ENCODE measurements at regions not wholly inside any gene's neighbourhood (a gene's known extent, or its start where the extent isn't known, plus 50 kb on each side); places are given as distances from the start of the nearest gene placed in this dataset.
"Not testable (repeated sequence)": the region's sequence is repeated elsewhere in the genome, so short reads cannot be mapped to it uniquely, and the experiment has no call there.

DNA sequence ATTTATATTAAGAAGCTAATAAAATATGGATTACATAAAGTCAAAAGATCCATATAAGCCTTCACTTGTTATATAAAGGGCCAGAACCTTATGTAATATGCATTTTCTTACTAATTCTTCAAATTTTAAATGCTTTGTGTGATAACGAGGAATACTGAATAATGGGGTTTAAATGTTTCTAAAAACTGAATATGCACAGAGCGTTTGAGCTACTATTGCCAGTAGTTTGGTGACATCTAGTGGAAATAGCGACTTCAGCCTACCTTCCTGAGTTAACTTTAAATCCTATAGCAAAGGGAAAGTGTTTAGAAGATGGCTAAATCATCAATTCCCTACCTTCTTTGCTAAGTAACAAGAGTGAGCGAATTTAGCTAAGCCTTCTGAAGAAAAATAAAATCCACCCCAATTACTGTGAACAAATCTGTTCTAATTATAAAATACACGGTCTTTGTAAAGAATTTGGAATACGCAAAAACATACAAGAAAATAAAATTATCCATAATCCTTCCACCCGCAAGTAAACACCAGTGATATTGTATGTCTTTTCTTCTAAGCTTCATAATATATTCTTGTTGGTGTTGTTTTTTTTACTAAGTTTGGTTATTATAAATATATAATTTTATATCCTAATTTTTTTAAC lies 115.5 kb upstream of the G2E3 start:
- DNase-seq (ENCODE audit: low spot score), result no peak

DNA sequence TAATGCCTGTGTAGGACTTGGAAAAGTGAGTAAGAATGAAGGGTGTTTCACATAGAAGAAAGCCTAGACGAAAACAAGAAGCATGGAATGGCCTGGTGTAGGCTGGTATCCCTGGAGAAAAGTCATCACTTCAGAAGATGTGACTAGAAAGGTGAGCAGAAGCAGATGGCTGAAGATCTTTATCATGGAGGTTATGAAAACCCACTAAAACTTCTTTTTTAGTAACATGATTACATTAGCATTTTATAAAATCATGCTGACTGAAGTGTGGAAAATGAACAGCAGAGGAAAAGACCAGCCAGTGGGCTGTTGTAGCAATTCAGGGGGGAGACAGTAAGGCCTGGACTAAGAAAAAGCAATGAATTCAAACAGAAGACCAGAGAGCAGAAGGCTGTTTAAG lies 114.5 kb upstream of the G2E3 start:
- DNase-seq (ENCODE audit: low spot score), result no peak

DNA sequence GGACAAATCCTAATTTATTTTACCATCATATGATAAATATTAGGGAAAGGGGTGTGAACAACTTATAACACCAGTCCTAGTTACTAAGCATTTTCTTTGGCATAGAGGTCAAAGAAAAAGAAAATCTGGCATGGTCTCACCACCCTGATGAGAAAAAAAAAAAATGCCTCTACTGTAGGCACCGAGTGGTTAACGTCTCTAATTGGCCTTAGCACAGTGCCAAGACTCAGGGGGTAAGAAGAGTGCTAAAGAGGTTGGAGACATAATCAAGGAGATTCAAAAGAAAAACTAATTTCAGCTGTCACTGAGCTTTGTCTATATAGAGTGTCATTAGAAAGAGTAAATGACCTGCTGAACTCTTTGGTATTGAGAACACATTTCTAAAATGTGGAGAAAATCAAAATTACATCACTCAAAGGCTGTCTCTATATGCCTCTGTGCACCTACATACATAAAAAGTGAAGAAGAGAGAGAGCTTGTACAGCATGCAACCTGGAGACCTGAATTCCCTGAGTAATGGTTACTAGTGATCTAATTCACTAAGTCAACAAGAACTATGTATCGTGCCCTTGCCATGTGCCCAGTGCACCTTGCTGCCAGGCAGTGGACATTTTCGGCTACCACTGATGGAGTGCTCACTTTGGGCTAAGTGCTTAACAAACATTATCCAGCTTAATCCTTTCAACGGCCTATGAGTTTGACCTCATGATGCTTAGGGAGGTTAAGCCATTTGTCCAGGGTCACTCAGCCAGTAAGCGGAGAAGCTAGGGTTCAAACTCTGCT lies 113.8 kb upstream of the G2E3 start:
- DNase-seq (ENCODE audit: low spot score), result no peak

DNA sequence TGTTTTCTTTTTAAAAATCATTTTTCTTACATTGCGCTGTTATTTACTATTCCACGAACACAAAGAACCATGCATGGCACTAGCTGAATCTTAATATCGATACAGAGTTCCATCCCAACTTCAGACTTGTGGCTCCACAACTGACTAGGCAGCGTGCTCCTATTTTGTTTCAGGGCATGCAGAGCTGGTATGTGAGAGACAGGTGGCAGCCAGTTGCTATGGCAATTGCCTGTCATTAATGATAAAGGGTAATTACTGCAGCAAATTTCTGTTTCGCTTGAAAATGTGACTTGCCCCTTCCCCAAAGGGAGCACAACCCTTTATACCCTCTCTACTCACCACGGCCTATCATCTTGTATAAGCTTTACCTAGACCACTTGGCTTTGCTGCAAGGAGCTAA lies 113.1 kb upstream of the G2E3 start:
- DNase-seq (ENCODE audit: low spot score), result no peak

DNA sequence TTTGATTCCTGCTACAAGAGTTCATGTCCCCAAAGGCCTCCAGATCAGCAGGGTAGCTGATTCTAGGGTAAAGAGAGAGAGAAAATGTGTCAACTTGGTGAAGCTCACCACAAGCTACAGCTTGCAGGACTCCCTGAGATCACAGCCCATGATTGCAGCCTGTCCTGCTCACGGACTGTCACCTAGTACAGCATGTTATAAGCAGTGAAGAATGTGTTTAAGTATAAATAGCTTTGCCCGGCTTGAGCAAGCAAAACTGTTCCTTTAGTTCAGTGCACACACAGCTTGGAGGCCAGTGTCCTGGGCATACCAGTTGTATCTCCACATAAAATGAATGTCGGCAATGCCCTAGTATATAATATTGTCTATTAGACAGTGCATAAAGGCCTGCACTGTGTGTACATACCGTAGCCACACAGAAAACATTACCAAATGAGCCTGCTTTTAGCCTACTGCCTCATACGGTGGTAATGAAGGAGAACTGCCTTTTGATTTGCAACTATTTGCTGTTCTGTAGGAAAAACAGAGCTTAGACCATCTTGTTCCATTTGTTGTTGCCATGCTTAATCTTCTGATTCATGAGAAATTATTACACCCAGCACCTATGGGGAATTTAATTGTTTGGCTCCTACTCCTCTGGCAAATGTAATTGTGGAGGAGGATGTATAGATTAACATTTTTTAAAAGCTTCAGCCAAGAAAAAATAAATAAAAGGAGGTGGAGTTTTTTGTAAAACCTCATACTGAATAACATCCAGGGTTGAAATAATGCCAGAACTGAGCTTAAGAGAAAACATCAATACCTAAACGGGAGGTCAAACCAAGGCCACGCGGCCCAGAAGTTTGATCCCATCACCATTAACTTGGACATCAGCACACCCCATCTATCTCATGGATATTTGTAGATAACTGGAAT lies 108.1 kb upstream of the G2E3 start:
- DNase-seq (ENCODE audit: low spot score), result no peak

DNA sequence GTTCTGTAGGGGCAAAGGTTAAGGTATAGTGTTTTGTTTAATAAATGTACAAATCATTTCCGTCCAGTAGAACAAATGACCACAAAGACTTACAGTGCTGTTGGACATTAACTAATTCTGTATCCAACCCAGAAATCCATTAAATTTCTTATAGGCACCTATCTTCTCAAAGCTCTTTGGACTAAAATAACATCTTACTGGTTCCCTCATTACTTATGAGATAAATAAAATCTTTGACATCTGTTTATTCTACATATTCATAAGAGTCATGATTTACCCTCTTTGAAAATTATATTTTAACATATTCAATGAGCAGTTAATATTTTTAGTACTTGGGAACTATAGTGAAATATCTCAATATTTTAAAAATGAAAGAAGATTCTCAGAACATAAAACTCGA lies 102.7 kb upstream of the G2E3 start:
- no peak for DNase-seq (ENCODE audit: low spot score)

DNA sequence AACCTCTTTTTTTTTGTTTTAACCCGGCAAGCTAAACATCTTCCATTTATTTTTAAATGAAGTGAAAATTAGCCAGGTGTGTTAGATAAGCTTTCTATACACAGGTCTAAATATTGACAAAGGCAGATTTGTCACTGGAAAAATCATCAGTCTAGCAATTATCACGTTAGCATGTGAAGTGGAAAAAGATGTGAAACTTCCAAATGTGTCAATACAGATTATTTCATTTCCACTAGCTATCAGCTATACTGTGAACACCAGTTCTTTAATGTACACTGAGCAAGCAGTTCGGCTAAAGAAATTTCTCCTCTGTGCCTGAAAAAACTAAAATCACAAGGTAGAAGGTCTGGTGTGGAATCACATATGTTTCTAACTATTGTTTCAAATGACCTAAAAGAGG lies 96.6 kb upstream of the G2E3 start:
- no peak for DNase-seq (ENCODE audit: low spot score)

DNA sequence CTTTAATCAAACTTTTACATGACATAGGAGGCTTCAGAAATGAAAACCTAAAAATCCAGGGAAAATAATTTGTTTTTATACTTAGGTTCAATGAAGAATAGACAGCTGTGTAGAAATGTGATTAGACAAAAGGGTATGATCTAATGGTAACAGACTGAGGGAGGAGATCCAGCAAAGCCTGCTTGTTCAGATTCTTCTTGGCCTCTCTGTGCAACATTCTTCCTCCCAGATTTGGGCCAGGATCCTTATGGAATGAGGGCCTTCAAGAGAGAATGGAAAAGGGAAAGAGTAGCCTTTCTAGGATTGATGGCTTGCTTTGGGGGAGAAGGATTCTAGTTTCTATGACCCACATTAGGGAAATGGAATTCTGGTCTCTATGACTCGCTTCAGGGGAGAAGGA lies 94.5 kb upstream of the G2E3 start:
- DNase-seq (ENCODE audit: low spot score), result no peak

DNA sequence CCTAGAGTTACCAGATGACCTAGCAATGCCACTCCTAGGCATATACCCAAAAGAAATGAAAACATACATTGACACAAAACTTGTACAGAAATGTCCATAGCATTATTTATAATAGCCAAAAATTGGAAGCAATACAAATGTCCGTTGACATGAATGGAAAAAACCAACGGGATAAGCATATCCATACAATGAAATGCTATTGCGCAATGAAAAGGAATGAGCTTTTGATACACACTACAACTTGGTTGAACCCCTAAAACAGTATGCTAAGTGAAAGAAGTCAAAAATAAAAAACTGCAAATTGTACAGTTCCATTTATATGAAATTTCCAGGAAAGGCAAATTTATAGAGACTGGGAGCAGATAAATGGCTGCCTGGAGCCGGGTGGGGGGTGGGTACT lies 90.6 kb upstream of the G2E3 start:
- no peak for DNase-seq (ENCODE audit: low spot score)

DNA sequence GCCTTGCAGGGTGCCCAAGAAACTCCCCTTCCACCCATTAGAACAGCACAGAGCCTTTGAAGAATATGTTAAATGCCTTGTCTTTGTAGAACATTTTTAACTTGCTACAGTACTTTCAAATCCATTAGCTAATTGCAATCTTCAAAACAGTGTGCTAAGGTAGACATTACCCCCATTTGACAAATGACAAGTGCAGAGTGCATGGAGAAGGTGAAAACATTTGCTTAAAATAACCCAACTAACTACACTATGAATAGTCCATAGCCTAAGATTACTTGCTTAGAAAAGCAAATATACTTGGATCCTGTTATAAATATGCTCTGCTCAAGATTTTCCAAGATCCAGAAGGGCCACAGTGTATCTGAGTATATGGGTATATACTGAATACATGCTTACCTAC lies 87.0 kb upstream of the G2E3 start:
- DNase-seq (ENCODE audit: low spot score), result no peak

DNA sequence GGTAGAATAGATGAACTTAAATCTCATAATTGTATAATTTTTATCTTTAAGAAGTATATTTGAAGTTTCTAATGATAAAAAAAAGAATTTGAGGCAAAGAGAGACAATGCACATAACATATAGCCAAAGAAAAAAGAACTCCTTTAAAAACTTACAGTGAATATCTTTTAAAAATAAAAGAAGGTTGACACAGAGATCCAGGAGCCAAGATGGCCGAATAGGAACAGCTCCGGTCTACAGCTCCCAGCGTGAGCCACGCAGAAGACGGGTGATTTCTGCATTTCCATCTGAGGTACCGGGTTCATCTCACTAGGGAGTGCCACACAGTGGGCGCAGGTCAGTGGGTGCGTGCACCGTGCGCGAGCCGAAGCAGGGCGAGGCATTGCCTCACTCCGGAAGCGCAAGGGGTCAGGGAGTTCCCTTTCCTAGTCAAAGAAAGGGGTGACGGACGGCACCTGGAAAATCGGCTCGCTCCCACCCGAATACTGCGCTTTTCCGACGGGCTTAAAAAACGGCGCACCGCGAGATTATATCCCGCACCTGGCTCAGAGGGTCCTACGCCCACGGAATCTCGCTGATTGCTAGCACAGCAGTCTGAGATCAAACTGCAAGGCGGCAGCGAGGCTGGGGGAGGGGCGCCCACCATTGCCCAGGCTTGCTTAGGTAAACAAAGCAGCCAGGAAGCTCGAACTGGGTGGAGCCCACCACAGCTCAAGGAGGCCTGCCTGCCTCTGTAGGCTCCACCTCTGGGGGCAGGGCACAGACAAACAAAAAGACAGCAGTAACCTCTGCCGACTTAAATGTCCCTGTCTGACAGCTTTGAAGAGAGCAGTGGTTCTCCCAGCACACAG lies 84.9 kb upstream of the G2E3 start:
- DNase-seq (ENCODE audit: low spot score), result not testable (repeated sequence)

DNA sequence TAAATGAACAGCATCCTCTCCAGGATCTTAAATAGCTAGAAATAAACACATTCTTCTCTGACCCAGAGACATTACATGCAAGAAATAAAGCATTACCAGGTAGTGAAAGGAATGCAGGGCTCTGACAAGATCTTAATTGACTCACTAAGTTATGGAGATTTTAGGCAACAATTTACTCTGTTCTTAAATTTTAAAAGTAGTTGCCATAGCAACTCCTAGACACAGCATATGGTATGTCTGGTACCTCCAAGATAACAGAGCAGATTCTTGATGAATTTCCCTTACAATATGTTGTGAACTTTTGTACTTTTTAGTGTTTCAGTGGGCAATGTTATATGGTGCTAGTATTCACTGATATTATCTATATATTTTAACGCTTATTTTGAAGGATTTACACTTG lies 76.7 kb upstream of the G2E3 start:
- no peak for DNase-seq (ENCODE audit: low spot score)

DNA sequence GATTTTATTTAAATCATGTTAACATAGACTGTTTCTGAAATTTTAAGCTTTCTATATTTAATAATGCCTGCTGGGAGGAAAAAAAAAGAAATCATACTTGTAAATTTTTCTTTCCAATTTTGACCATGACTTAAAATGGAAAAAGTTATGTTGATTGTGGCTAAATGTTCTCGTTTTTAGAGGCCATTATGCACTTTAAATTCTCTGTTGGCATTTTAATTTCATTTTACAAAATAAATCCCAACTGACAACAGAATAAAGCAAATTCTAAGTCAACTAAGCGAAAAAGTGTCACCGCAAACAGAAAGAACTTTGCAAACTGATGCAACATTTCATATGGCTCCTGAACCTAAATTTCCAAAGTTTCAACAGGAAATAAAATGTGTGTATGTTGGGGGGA lies 74.8 kb upstream of the G2E3 start:
- no peak for DNase-seq (ENCODE audit: low spot score)

DNA sequence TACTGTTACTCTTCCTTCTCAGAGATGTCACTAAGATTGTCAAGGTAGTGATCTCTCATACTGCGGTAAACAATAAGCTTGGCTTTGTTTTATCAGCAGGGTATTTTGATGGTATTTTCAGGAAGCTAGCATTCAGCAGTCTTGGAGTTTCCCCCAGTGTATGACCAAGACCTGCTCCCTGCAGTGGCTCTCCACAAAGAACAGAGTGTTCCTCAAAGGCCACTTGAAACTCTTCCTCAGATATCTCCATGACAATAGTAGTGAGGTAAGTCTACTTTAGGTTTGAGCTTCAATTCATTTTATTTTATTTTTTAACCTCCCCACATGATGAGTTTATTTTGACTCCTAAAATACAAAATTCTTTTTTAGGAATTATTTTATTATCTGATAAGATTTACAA lies 74.0 kb upstream of the G2E3 start:
- DNase-seq (ENCODE audit: low spot score), result no peak

DNA sequence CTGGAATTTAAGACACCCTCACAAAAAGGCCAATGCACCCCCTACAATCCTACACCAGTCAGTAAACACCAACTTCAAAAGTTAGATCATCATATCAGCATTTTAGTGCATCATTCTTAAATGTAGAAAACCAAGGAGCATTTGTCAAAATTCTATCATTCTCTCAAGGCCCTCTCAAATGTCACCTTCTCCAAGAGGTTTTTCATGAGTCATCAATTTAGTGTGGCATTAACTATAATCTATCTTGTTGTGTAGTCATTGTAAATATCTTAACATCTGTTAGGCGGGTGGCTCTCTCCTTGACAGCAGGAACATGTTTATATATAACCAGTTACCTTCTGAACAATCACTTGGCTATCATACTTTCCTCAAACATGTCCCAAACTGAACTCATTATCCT lies 62.1 kb upstream of the G2E3 start:
- DNase-seq (ENCODE audit: low spot score), result no peak

DNA sequence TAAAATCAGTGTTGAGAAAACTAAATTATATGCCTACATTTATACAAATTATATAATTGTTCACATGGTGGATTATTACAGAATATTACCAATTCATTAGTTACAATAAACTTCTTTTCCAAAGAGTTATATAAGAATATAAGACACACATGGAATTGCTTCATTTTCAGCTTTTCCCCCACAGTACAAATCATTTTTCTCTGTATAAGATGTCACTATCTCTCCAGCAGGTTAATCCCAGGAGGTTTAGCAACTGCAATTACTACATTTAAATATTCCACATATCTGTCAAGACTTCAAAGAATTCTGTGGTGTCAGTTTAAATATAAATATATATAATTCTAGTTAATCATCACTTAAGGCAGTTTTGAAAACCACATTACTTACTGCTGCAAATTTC lies 59.6 kb upstream of the G2E3 start:
- no peak for DNase-seq (ENCODE audit: low spot score)

DNA sequence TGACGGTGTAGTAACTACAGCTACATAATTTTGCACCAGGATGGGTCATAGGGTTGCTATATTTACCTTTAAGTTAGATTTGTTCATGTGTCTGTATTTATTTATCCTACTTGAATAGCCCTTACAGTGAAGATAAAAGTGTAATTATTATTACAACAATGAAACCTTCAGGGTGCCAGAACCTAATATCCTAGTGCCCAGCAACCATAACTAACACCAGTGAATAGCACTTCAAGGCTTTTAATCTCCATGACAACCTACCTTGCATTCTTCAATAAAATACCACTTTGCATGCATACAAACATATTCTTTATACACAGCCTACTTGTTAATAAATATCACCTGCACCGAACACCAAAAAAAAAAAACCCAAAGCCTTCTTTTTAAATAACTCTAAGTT lies 58.7 kb upstream of the G2E3 start:
- no peak for DNase-seq (ENCODE audit: low spot score)

DNA sequence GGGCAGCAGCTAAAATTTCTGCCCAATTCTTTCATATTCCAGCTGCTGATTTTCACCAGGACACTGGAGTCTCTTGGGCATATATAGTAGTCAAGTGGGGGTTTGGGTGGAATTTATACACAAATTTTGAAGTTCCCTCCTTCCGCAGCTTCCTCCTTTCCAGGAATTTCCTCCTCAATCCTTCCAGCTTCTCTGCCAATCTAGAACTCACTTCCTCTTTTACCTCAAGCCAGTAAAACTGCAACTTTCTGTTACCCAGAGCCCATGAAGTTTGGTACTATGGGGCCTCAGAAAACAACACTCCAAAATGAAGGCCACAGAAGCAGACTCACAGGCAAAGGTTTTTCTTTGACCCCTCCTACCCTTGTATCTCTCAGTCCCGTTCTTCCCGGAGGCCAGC lies 51.7 kb upstream of the G2E3 start:
- DNase-seq (ENCODE audit: low spot score), result no peak

Measured in germinal center (tissue), 1 donor.